CD14-positive monocyte (primary cell): ENCODE measurements at regions not wholly inside any gene's neighbourhood (a gene's known extent, or its start where the extent isn't known, plus 50 kb on each side); places are given as distances from the start of the nearest gene placed in this dataset.

Experiments
- DNase-seq, 3 donors: peaks; one replicate each; pipeline ENCODE4 v3.0.0-alpha.2; 2011 to 2022
- H2AFZ ChIP-seq: 2 replicates; pipeline ENCODE4 v1.6.0; 2012; ENCODE audit warnings: mild to moderate bottlenecking, low read depth, low read length, inconsistent platforms; ENCODE audit not compliant: insufficient read depth, poor library complexity, severe bottlenecking
- H3K27ac ChIP-seq, 2 donors: 1 replicate in 1 of 2; 2 replicates in 1 of 2; pipeline ENCODE4 v1.5.1; 2012 to 2013; ENCODE audit warnings: low read length in 2 of 2, control low read depth in 1 of 2, inconsistent platforms in 1 of 2, low read depth in 1 of 2, mild to moderate bottlenecking in 1 of 2
- H3K27me3 ChIP-seq, 2 donors: one replicate each; pipeline versions ENCODE4 v1.6.0 to v1.6.1; 2011 to 2013; ENCODE audit warnings: low read length in 2 of 2; ENCODE audit not compliant: control insufficient read depth in 2 of 2, insufficient read depth in 2 of 2
- H3K36me3 ChIP-seq, 2 donors: replicated peaks in 1 of 2; 1 replicate in 1 of 2; 2 replicates in 1 of 2; pipeline versions ENCODE4 v1.5.1 to v1.6.1; 2012 to 2013; ENCODE audit warnings: low read length in 2 of 2, control low read depth in 1 of 2, inconsistent platforms in 1 of 2, mild to moderate bottlenecking in 1 of 2; ENCODE audit not compliant: insufficient read depth in 2 of 2, control insufficient read depth in 1 of 2
- H3K4me1 ChIP-seq, 2 donors: 1 replicate in 1 of 2; 2 replicates in 1 of 2; pipeline versions ENCODE4 v1.5.1 to v1.6.1; 2012 to 2013; ENCODE audit warnings: low read length in 2 of 2, control low read depth in 1 of 2, inconsistent platforms in 1 of 2, mild to moderate bottlenecking in 1 of 2, moderate library complexity in 1 of 2; ENCODE audit not compliant: insufficient read depth in 2 of 2, control insufficient read depth in 1 of 2
- H3K4me2 ChIP-seq: replicated peaks from 2 replicates; pipeline ENCODE3; 2012; ENCODE audit warnings: low read length, moderate library complexity, mild to moderate bottlenecking; ENCODE audit not compliant: poor library complexity, severe bottlenecking; ENCODE audit errors: extremely low read depth
- H3K4me3 ChIP-seq, 3 experiments: fragments of 200-600 bp in 1 of 3; sonication (generic) in 1 of 3; replicated peaks in 1 of 3; 1 replicate in 2 of 3; 2 replicates in 1 of 3; pipeline ENCODE4 v1.5.1; 2011 to 2013; ENCODE audit warnings: low read length in 3 of 3, mild to moderate bottlenecking in 3 of 3, control low read depth in 2 of 3, low read depth in 2 of 3, inconsistent platforms in 1 of 3, moderate library complexity in 1 of 3
- H3K79me2 ChIP-seq: 2 replicates; pipeline ENCODE4 v1.6.0; 2012; ENCODE audit warnings: mild to moderate bottlenecking, control low read depth, inconsistent platforms, low read length, moderate library complexity; ENCODE audit not compliant: insufficient read depth
- H3K9ac ChIP-seq: 2 replicates; pipeline ENCODE4 v1.6.0; 2017; ENCODE audit warnings: low read length, mild to moderate bottlenecking; ENCODE audit not compliant: insufficient read depth, poor library complexity, severe bottlenecking
- H3K9me3 ChIP-seq, 2 donors: replicated peaks in 1 of 2; 1 replicate in 1 of 2; 2 replicates in 1 of 2; pipeline versions ENCODE4 v1.5.1 to v1.6.1; 2012 to 2013; ENCODE audit warnings: low read length in 2 of 2, control low read depth in 1 of 2; ENCODE audit not compliant: control insufficient read depth in 1 of 2, insufficient read depth in 1 of 2
- H4K20me1 ChIP-seq: 2 replicates; pipeline ENCODE4 v1.6.0; 2012; ENCODE audit warnings: mild to moderate bottlenecking, low read length, control low read depth, moderate library complexity; ENCODE audit not compliant: insufficient read depth
- H3K27ac Mint-ChIP-seq, 7 donors: one replicate each; pipeline ENCODE4 v1.8.0; 2020; ENCODE audit warnings: mild to moderate bottlenecking in 7 of 7, mixed read lengths in 7 of 7, moderate library complexity in 6 of 7, inconsistent platforms in 2 of 7
- H3K27me3 Mint-ChIP-seq, 3 donors: one replicate each; pipeline ENCODE4 v1.8.0; 2021 to 2022; ENCODE audit warnings: low read depth in 3 of 3, mild to moderate bottlenecking in 3 of 3, mixed read lengths in 3 of 3, moderate library complexity in 3 of 3, inconsistent platforms in 1 of 3
- H3K36me3 Mint-ChIP-seq, 2 donors: one replicate each; pipeline ENCODE4 v1.8.0; 2020; ENCODE audit warnings: mixed read lengths in 2 of 2, inconsistent platforms in 1 of 2, mild to moderate bottlenecking in 1 of 2
- H3K4me1 Mint-ChIP-seq: one replicate; pipeline ENCODE4 v1.8.0; 2020; ENCODE audit warnings: mild to moderate bottlenecking, mixed read lengths
- H3K4me3 Mint-ChIP-seq, 2 donors: one replicate each; pipeline ENCODE4 v1.8.0; 2020; ENCODE audit warnings: mild to moderate bottlenecking in 2 of 2, mixed read lengths in 2 of 2, moderate library complexity in 1 of 2
- H3K9me3 Mint-ChIP-seq, 7 donors: one replicate each; pipeline ENCODE4 v1.8.0; 2020 to 2022; ENCODE audit warnings: mixed read lengths in 7 of 7, mild to moderate bottlenecking in 6 of 7, moderate library complexity in 6 of 7, inconsistent platforms in 2 of 7
- CTCF ChIP-seq: fragments of 200-600 bp; IDR thresholded peaks from one replicate; pipeline ENCODE4 v1.8.0; 2022; ENCODE audit warnings: antibody characterized with exemption, mild to moderate bottlenecking
- WGBS: methylation state at CpG from one replicate; pipeline ENCODE4 v1.1.5; 2013; ENCODE audit warnings: missing lambda C conversion rate; ENCODE audit not compliant: insufficient coverage; 5-methylcytosine and 5-hydroxymethylcytosine counted together
- intact Hi-C, 2 donors: fragments of 100-400 bp; cut with micrococcal nuclease; formaldehyde crosslinking; loops; one replicate each; pipeline versions ENCODE4 v1.15.0 to v1.15.1; 2023

GRCh38 chr7:16270844-16271243, 150.5 kb downstream of the CRPPA start:
- Histone ChIP-seq H3K27ac (no peak overlapping the region), H3K4me1 (no peaks in the 10 kb centered on the region), H3K79me2 (no peaks in the 10 kb centered on the region), H3K9me3 (peaks cover 0 to 19% of the 10 kb centered on the region in 2 donors), H3K36me3 (no peaks in the 10 kb centered on the region), H3K27me3 (no peaks in the 10 kb centered on the region), H4K20me1 (no peaks in the 10 kb centered on the region), H2AFZ (no peak overlapping the region), H3K4me2 (no peak overlapping the region), H3K4me3 (no peak overlapping the region), H3K9ac (no peak overlapping the region)
- Mint-ChIP-seq H3K27me3 (peaks cover 0 to 3% (median 0%) of the 10 kb centered on the region in 3 donors), H3K9me3 (peaks cover 0 to 15% (median 3%) of the 10 kb centered on the region in 7 donors), H3K36me3 (no peaks in the 10 kb centered on the region), H3K4me3 (no peak overlapping the region), H3K4me1 (no peaks in the 10 kb centered on the region), H3K27ac (no peak overlapping the region)
- intact Hi-C loops: no loop called here
- TF ChIP-seq CTCF: no peak
- DNase-seq: no peak
- 86% methylated on average over 1 of the region's 4 CpGs for WGBS

- WGBS: 60% methylated on average over 2 of the region's 12 CpGs
- intact Hi-C loops: no loop called here
- no peak overlapping the region for H3K4me3 Mint-ChIP-seq
- H3K27me3 Mint-ChIP-seq: peaks cover 0 to 3% (median 0%) of the 10 kb centered on the region in 3 donors
- H3K36me3 ChIP-seq: no peaks in the 10 kb centered on the region
- H3K36me3 Mint-ChIP-seq: no peaks in the 10 kb centered on the region
- no peak for TF ChIP-seq CTCF
- H3K4me2 ChIP-seq: no peak overlapping the region
- DNase-seq: no peak
- H3K27ac ChIP-seq: no peak overlapping the region
- no peak overlapping the region for H3K27ac Mint-ChIP-seq
- no peak overlapping the region for H2AFZ ChIP-seq
- H3K4me1 ChIP-seq: no peaks in the 10 kb centered on the region
- no peak overlapping the region for H3K4me3 ChIP-seq
- peaks cover 0 to 10% (median 3%) of the 10 kb centered on the region in 7 donors for H3K9me3 Mint-ChIP-seq
- no peaks in the 10 kb centered on the region for H3K27me3 ChIP-seq
- no peaks in the 10 kb centered on the region for H3K79me2 ChIP-seq
- peaks cover 0 to 13% of the 10 kb centered on the region in 2 donors for H3K9me3 ChIP-seq
- no peak overlapping the region for H3K9ac ChIP-seq
- H3K4me1 Mint-ChIP-seq: no peaks in the 10 kb centered on the region
- no peaks in the 10 kb centered on the region for H4K20me1 ChIP-seq
These were observed 152.2 kb downstream of the CRPPA start for GRCh38 chr7:16268821-16269768.
